ENCODE measurements at regions not wholly inside any gene's neighbourhood (a gene's known extent, or its start where the extent isn't known, plus 50 kb on each side); places are given as distances from the start of the nearest gene placed in this dataset.

GRCh38 chr4:65190780-65191179, 479.5 kb downstream of the EPHA5 start:
- no peak for TF ChIP-seq FOXP4 (CRISPR knock-in tag; IDR thresholded peaks at IDR 0.05)
- TF ChIP-seq ATF3 (CRISPR knock-in tag; conservative IDR thresholded peaks at IDR 0.05): no peak
- TF ChIP-seq ZBTB21 (CRISPR knock-in tag; IDR thresholded peaks at IDR 0.05; ENCODE audit: borderline replicate concordance): no peak
- no peak for TF ChIP-seq ATF6 (CRISPR knock-in tag; IDR thresholded peaks at IDR 0.05)
- no peak for TF ChIP-seq FOXK1 (CRISPR knock-in tag; IDR thresholded peaks at IDR 0.05)
- TF ChIP-seq ZMAT4 (CRISPR knock-in tag; IDR thresholded peaks at IDR 0.05): no peak
- no peak for TF ChIP-seq ZNF396 (CRISPR knock-in tag; IDR thresholded peaks at IDR 0.05; ENCODE audit: borderline replicate concordance)
- TF ChIP-seq HMGXB4 (CRISPR knock-in tag; IDR thresholded peaks at IDR 0.05): no peak
- TF ChIP-seq NR2C2 (CRISPR knock-in tag; IDR thresholded peaks at IDR 0.05): no peak
- TF ChIP-seq PRDM15 (CRISPR knock-in tag; IDR thresholded peaks at IDR 0.05): no peak
- TF ChIP-seq ETV6 (CRISPR knock-in tag; IDR thresholded peaks at IDR 0.05): no peak
- no peak for TF ChIP-seq ATF1 (CRISPR knock-in tag; IDR thresholded peaks at IDR 0.05)
- TF ChIP-seq HMGA2 (CRISPR knock-in tag; IDR thresholded peaks at IDR 0.05): no peak
- no peak for TF ChIP-seq ZNF219 (CRISPR knock-in tag; IDR thresholded peaks at IDR 0.05; ENCODE audit: borderline replicate concordance)
- no peak for TF ChIP-seq ZNF281 (CRISPR knock-in tag; IDR thresholded peaks at IDR 0.05)
- ChIA-PET POLR2A (no interaction called here), CTCF (no interaction called here)
- no peaks in the 10 kb centered on the region for H3K27me3 Mint-ChIP-seq (ENCODE audit: low read depth)
- H3K9me3 Mint-ChIP-seq: peaks cover 4% of the 10 kb centered on the region
- H3K27ac Mint-ChIP-seq: no peak overlapping the region
- H3K4me3 Mint-ChIP-seq: no peak overlapping the region
- no peaks in the 10 kb centered on the region for H3K36me3 Mint-ChIP-seq
- H3K4me1 Mint-ChIP-seq: 0 out of 2 replicates have a peak, but pooled peaks cover 4% of the 10 kb centered on the region
- DNase-seq (ENCODE audit: low spot score) (no peak), ATAC-seq (no peak)
